GM18519 (cell line): ENCODE measurements at regions not wholly inside any gene's neighbourhood (a gene's known extent, or its start where the extent isn't known, plus 50 kb on each side); places are given as distances from the start of the nearest gene placed in this dataset.
A peak's percentile ranks its signal among the peaks of the same experiment; 100 is the strongest.

Experiments used
- ATAC-seq: cut with Tn5 transposase; IDR thresholded peaks from one replicate; pipeline ENCODE4 v1.9.1; 2021; ENCODE audit warnings: mild to moderate bottlenecking, moderate library complexity; ENCODE audit not compliant: unreplicated experiment, low FRiP score

DNA sequence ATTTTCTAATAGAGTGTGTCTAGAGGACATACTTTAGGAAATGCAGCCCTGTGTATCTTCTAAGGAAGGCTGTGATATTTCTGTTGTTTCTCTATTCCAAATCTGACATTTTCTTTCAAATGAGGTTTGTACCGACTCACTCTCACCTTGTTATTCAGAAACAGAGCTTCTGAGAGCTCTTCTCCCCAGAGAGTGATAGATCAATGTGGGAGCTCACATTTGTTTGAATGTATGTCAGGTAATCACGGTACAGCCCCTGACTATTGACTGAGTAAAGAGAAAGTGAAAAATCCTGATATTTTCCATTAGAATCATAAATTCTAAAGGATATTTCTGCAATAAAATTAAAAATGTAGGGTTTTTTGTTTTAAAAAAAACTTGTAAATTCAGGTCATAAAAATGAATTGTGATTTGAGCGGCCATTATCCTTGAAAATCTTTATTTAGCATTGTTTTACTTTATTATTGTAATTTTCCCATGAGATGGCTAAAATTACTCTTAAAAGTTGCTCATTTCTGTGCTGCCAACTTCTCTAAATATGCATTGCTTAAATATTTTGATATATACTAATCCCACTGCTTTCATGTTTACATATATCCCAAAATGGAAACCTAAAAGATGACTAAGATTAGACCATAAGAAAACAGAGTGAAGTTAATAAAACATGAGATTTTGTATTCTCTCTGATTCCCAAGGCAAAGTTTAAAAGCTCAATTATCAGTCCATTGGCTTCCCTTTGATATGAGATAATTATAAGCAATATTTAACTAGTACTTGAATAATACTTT lies 1226.8 kb upstream of the CITED2 start:
- ATAC-seq, result no peak

DNA sequence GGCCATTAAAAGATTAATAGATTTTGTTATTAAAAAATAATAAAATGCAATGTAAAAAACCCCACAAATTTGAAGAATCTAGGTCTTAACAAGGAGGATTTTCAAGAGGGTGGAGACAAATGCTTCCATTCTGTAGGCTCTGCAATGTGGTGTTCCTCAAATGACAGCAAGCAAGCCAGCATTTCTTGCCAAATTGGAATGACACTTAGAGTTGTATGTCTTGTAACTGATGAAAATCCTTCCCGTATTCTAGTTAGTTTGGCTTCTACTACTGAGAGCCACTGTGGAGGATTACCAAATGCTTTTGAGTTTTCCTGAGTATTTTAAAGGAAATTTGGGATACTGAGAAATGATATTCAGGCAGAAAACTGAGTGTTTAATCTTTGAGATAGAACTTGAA lies 1225.5 kb upstream of the CITED2 start:
- no peak for ATAC-seq

GRCh38 chr6:140597181-140597580 lies 1222.7 kb upstream of the CITED2 start:
- ATAC-seq, result no peak

GRCh38 chr6:140594806-140595128 lies 1220.3 kb upstream of the CITED2 start:
- ATAC-seq, result no peak

DNA sequence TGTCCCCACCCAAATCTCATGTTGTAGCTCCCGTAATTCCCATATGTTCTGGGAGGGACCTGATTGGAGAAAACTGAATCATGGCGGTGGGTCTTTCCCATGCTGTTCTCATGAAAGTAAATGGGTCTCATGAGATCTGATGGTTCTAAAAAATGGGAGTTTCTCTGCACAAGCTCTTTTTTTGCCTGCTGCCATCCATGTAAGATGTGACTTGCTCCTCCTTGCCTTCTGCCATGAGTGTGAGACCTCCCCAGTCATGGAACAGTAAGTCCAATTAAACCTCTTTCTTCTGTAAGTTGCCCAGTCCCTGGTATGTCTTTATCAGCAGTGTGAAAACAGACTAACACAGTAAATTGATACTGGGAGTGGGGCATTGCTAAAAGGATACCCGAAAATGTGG lies 1218.4 kb upstream of the CITED2 start:
- no peak for ATAC-seq

DNA sequence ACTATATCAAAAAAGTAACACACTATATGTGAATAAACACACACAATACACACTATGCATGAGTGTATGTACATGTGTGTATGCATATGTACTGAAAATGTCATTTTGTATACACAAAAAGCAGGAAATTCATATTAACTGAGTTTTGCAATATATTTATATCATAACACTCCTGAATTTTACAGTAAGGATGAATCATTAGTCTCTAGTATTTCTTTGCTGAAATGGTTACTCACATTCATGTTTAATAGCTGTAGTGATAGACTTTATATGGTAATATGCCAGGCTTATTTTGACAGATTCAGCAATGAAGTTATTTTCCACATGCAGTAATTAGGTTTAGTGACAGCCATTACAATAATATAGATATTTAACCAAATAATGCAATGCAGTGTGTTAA lies 1216.2 kb upstream of the CITED2 start:
- ATAC-seq, result no peak

DNA sequence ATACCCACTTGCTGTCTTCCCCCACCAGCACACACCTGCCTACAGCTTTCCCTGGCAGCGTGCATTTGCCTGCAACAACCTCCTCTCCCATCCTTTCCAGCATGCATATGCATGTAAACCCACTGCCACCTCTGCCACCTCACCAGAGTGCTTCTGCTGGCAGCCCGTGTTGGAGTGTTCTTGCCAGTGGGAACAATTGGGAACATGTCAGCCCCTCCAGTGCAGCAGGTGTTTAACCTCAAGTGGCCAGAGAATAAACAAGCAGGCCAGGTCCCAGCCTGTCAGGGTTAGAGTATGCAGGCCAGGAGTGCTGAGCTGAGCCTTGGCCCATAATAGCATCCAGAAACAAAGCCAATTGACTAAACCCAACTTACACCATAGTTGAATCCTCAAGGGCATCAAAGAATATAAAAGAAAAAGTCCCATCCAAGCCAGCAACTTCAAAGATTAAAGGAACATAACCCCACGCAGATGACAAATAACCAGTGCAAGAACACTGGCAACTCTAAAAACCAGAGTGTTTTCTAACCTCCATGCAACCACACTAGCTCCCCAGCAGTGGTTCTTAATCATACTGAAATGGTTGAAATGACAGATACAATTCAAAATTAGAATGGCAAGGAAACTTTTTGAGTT lies 1212.1 kb upstream of the CITED2 start:
- ATAC-seq, result peak; percentile 95

GRCh38 chr6:140581601-140582000 lies 1207.2 kb upstream of the CITED2 start:
- no peak for ATAC-seq

DNA sequence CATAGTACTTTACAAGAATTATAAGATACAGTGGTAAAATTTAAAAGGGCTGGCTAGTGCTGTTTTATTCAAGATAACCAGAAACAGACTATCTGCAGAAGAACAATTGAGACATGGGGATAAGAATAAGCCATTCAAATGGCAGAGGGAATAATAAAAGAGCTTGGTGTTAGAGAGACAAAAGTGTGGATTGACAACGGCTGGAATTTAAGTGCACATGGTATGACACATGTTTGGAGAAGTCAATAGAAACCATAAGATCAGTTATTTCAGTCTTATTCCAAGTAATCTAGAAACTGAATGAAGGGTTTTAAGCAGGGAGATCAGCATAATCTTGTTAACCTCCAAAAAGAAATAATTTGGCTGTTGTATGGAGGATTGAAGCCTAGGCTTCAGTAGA lies 1205.5 kb upstream of the CITED2 start:
- no peak for ATAC-seq

GRCh38 chr6:140576004-140576555 lies 1201.6 kb upstream of the CITED2 start:
- no peak for ATAC-seq

- ATAC-seq, result no peak
Measured at GRCh38 chr6:140572867-140573266, 1198.4 kb upstream of the CITED2 start.

DNA sequence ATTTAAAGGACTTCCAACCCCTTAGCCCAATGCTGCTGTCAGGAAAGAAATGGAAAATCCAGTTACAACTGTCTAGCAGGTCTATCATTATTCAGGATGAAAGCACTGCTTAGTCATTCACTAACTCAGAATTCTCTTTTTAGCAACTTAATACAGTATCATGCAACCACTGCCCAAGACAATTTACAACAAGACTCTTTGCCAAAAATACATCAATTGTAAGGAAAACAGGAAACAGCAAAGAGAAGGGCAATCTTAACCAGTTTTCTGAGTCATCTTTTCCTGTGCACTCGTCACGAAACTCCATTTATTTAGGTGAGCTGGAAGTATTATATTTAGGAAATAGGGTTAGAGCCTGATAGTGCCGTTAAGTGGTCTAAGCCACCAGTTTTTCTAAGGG lies 1197.7 kb upstream of the CITED2 start:
- ATAC-seq, result no peak

- ATAC-seq, result no peak
Measured at GRCh38 chr6:140571145-140571544, 1196.7 kb upstream of the CITED2 start.

DNA sequence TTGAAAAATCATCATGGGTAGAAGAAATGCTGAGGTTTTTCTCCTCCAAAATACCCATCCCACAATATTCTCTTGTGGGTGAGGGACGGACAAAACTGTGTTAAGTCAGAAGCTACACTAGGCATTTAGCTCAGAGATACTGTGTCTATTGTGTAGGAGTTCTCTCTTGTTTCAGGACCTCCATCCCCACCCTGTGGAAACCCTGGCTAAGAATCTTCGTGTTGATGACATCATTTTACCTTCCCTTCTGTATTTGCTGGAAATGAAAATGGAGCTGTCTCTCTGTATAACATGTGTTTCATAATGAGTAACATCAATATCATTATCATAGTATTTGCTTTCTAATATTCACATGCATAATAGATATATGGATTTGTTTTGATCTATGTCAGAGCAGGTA lies 1193.0 kb upstream of the CITED2 start:
- no peak for ATAC-seq

DNA sequence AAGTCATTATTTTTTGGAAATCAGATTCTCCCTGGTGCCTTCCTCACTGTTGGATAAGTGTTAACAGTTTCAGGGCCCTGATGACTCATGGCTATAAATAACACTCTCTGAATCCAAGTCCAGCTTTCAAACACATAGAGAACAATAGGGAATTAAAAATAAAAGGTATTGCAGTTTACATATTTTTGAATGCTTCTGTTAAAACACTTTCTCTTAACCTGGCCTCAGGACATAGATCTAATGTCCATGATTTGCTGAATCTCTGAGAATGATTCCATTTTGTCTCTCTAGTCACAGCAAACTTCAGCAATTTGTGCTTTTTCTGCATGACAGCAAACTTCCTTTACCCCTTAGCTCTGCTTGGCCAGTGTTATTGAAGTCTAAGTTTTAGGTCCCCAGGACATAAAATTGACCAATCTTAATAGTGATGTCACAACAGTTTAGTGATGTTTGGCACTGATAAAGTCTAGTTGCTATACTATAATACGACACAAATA lies 1192.4 kb upstream of the CITED2 start:
- ATAC-seq, result no peak

DNA sequence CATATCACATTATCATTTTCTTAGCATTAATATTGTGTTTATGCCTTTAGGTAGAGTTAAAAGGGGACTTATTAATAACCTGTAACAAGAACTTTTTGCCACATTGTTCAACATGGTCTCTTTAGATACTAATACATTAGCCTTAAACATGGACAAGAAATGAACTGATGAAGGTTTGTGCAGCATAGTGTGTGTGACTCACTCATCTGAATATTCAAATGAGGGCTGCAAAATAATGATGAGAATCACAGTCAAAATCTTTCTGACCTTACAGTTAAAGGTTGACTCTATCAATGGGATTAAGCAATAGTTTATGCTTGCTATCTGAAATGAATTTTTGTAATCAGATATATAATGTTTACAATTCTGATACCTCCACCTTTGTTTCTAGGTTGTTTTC lies 1189.3 kb upstream of the CITED2 start:
- no peak for ATAC-seq

GRCh38 chr6:140561701-140562100 lies 1187.3 kb upstream of the CITED2 start:
- ATAC-seq, result no peak

DNA sequence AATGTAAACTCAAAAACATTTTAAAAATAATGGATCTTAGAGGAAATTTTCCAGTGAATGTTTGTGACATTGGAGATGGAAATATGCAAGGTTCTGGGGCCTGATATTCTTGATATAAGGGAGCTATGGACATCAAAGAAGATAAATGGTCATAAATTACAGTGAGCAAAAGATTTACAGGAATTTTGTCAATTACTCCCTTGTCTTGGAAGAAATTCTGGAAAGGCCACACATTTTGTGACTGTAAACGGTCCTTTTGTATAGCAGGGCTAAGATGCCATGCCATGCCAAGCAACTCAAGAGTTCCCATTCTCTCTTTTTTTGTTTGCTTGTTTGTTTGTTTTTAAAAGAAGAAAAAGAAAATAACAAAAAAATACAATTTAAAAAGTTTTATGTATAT lies 1186.2 kb upstream of the CITED2 start:
- ATAC-seq, result no peak

- no peak for ATAC-seq
Measured at GRCh38 chr6:140559458-140559857, 1185.0 kb upstream of the CITED2 start.

DNA sequence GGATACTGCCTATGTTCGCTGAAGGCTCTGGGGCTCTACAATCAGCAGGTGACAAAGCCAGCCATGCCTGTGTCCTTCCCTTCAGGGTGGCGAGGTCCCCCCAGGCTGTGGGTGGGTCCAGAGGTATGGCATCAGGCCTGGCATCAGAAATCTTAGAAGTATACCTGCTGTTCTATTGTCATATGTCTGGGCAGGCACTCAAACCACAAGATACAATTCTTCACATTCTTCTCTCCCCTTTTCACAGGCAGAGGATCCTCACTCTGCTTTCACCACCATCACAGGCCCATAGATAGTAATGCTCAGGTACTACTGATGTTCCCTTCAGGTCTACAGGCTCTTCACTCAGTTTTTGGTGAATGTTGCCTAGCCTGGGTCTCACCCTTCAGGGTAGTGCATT lies 1180.0 kb upstream of the CITED2 start:
- no peak for ATAC-seq

DNA sequence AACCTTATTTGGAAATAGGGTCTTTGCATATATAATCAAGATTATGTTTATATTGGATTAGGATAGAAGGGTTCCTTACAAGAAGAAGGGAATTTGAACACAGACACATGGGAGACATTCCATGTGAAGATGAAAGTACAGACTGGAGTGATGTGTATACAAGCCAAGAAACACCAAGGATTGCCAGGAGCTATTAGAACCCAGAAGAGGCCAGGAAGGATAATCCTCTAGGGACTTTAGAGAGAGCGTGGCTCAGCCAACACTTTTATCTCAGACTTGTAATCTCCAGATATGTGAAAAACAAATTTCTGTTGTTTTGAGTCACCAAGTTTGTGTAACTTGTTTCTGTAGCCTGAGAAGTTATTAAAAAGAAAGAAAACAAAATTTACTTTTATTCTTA lies 1173.9 kb upstream of the CITED2 start:
- ATAC-seq, result no peak

DNA sequence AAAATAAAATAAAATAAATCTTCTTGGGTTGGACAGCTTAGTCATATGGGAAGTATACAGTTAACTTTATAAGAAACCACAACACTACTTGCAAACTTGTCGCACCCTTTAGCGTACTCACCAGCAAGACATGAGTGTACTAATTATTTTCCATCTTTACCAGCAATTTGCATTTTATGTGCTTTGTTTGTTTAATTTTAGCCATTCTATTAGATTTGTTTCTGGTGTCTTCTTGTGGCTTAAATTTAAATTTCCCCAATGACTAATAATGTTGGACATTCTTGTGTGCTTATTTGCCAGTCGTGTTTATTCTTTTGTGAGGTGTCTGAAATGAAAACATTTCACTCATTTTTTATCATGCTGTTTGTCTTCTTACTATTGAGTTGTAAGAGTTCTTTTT lies 1172.2 kb upstream of the CITED2 start:
- no peak for ATAC-seq
